ENCODE measurements at regions not wholly inside any gene's neighbourhood (a gene's known extent, or its start where the extent isn't known, plus 50 kb on each side); places are given as distances from the start of the nearest gene placed in this dataset.

DNA sequence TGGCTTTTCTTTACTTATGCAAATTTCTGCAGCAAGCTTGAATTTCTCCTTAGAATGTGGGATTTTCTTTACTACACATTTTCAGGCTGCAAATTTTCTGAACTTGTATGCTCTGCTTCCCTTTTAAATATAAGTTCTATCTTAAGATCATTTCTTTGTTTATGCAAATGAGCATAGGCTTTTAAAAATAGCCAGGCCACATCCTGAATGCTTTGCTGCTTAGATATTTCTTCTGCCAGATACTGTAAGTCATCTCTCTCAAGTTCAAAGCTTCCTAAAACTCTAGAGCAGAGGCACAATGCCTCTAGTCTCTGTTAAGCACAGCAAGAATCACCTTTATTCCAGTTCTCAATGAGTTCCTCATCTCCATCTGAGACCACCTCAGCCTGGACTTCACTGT lies 685.9 kb upstream of the LRRC4C start:
- no peaks in the 10 kb centered on the region for H3K27me3 ChIP-seq (ENCODE audit: insufficient read depth, poor library complexity, severe bottlenecking)
- no peak for DNase-seq (ENCODE audit: low read depth in 1 of 2, low spot score in 1 of 2)
- no peak overlapping the region for H3K4me3 ChIP-seq (replicated peaks; ENCODE audit: insufficient read depth, low read length)
- TF ChIP-seq POLR2AphosphoS5 (IDR thresholded peaks at IDR 0.05; ENCODE audit: low read depth) (no peak), GABPA (IDR thresholded peaks at IDR 0.05; ENCODE audit: low read depth) (no peak), SPI1 (IDR thresholded peaks at IDR 0.05; ENCODE audit: borderline replicate concordance, low read depth) (no peak)
- TF ChIP-seq, protein P1, sequence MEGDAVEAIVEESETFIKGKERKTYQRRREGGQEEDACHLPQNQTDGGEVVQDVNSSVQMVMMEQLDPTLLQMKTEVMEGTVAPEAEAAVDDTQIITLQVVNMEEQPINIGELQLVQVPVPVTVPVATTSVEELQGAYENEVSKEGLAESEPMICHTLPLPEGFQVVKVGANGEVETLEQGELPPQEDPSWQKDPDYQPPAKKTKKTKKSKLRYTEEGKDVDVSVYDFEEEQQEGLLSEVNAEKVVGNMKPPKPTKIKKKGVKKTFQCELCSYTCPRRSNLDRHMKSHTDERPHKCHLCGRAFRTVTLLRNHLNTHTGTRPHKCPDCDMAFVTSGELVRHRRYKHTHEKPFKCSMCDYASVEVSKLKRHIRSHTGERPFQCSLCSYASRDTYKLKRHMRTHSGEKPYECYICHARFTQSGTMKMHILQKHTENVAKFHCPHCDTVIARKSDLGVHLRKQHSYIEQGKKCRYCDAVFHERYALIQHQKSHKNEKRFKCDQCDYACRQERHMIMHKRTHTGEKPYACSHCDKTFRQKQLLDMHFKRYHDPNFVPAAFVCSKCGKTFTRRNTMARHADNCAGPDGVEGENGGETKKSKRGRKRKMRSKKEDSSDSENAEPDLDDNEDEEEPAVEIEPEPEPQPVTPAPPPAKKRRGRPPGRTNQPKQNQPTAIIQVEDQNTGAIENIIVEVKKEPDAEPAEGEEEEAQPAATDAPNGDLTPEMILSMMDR (IDR thresholded peaks at IDR 0.05; ENCODE audit: insufficient read depth, low read length): no peak
- TF ChIP-seq, protein P2, sequence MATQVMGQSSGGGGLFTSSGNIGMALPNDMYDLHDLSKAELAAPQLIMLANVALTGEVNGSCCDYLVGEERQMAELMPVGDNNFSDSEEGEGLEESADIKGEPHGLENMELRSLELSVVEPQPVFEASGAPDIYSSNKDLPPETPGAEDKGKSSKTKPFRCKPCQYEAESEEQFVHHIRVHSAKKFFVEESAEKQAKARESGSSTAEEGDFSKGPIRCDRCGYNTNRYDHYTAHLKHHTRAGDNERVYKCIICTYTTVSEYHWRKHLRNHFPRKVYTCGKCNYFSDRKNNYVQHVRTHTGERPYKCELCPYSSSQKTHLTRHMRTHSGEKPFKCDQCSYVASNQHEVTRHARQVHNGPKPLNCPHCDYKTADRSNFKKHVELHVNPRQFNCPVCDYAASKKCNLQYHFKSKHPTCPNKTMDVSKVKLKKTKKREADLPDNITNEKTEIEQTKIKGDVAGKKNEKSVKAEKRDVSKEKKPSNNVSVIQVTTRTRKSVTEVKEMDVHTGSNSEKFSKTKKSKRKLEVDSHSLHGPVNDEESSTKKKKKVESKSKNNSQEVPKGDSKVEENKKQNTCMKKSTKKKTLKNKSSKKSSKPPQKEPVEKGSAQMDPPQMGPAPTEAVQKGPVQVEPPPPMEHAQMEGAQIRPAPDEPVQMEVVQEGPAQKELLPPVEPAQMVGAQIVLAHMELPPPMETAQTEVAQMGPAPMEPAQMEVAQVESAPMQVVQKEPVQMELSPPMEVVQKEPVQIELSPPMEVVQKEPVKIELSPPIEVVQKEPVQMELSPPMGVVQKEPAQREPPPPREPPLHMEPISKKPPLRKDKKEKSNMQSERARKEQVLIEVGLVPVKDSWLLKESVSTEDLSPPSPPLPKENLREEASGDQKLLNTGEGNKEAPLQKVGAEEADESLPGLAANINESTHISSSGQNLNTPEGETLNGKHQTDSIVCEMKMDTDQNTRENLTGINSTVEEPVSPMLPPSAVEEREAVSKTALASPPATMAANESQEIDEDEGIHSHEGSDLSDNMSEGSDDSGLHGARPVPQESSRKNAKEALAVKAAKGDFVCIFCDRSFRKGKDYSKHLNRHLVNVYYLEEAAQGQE (IDR thresholded peaks at IDR 0.05; ENCODE audit: insufficient replicate concordance, low read depth): no peak
- H3K27ac ChIP-seq (replicated peaks): no peak overlapping the region

DNA sequence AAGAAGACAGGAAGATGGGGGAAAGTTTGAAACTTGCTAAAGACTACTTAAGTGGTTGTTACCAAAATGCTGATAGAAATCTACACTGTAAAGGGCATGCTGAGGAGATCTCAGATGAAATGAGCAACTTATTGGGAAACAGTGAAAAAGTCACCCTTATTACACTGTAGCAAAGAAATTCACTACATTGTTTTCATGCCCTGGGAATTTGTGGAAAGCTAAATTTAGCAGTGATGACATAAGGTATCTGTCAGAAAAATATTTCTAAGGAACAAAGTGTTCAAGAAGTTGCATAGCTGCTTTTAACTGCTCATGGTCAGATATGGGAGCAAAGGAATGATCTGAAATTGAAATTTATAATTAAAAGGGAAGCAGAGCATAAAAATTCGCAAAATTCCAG lies 702.4 kb upstream of the LRRC4C start:
- Histone ChIP-seq H3K4me3 (replicated peaks; ENCODE audit: insufficient read depth, low read length) (no peak overlapping the region), H3K27me3 (ENCODE audit: insufficient read depth, poor library complexity, severe bottlenecking) (no peaks in the 10 kb centered on the region), H3K27ac (replicated peaks) (no peak overlapping the region)
- no peak for TF ChIP-seq SPI1 (IDR thresholded peaks at IDR 0.05; ENCODE audit: borderline replicate concordance, low read depth)
- TF ChIP-seq, protein P2 (IDR thresholded peaks at IDR 0.05; ENCODE audit: insufficient replicate concordance, low read depth): no peak
- TF ChIP-seq POLR2AphosphoS5 (IDR thresholded peaks at IDR 0.05; ENCODE audit: low read depth): no peak
- TF ChIP-seq, protein P1 (IDR thresholded peaks at IDR 0.05; ENCODE audit: insufficient read depth, low read length): no peak
- TF ChIP-seq GABPA (IDR thresholded peaks at IDR 0.05; ENCODE audit: low read depth): no peak
- DNase-seq (ENCODE audit: low read depth in 1 of 2, low spot score in 1 of 2): no peak

DNA sequence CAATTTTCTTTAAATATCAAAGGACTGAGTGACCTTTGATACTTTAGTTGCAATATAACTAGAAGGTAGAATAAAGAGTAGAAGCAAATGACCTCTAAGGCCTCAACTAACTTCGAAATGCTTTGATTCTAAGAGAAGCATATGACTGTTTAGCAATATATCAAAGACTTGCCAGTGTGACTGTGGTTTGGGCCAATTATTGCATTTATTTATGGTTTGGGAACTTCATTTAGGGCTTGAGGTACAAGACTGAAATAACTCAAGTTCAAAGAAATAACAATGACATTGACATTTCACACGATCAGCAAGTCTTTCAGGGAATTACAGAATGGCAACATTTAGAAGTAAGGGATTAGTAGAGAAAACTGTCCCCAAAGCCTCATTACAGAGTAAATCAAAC lies 709.7 kb upstream of the LRRC4C start:
- no peak for DNase-seq (ENCODE audit: low read depth in 1 of 2, low spot score in 1 of 2)
- Histone ChIP-seq H3K27ac (replicated peaks) (no peak overlapping the region), H3K4me3 (replicated peaks; ENCODE audit: insufficient read depth, low read length) (no peak overlapping the region), H3K27me3 (ENCODE audit: insufficient read depth, poor library complexity, severe bottlenecking) (no peaks in the 10 kb centered on the region)
- TF ChIP-seq SPI1 (IDR thresholded peaks at IDR 0.05; ENCODE audit: borderline replicate concordance, low read depth) (no peak), GABPA (IDR thresholded peaks at IDR 0.05; ENCODE audit: low read depth) (no peak), POLR2AphosphoS5 (IDR thresholded peaks at IDR 0.05; ENCODE audit: low read depth) (no peak)
- TF ChIP-seq, protein P1 (IDR thresholded peaks at IDR 0.05; ENCODE audit: insufficient read depth, low read length): no peak
- TF ChIP-seq, protein P2 (IDR thresholded peaks at IDR 0.05; ENCODE audit: insufficient replicate concordance, low read depth): no peak
